Colon (tissue), 2 donors: ENCODE measurements at regions not wholly inside any gene's neighbourhood (a gene's known extent, or its start where the extent isn't known, plus 50 kb on each side); places are given as distances from the start of the nearest gene placed in this dataset.
"Not testable (repeated sequence)": the region's sequence is repeated elsewhere in the genome, so short reads cannot be mapped to it uniquely, and the experiment has no call there.

Experiments
- FAIRE-seq: peaks from 2 replicates; lab custom pipeline; 2012; peaks lifted over from hg19 to GRCh38; lab: Jason Lieb, UNC
- donor health status: control.
- donor health status: control.

GRCh38 chr6:84926189-84927155, 162.1 kb upstream of the TBX18 start:
- FAIRE-seq, result no peak

- no peak for FAIRE-seq
Measured at GRCh38 chr6:84921891-84922290, 157.5 kb upstream of the TBX18 start.

GRCh38 chr6:84920021-84920420, 155.6 kb upstream of the TBX18 start:
- no peak for FAIRE-seq

- no peak for FAIRE-seq
Measured at GRCh38 chr6:84916704-84917103, 152.3 kb upstream of the TBX18 start.

- FAIRE-seq, result no peak
Measured at GRCh38 chr6:84912472-84913322, 148.3 kb upstream of the TBX18 start.

GRCh38 chr6:84910906-84911607, 146.7 kb upstream of the TBX18 start:
- FAIRE-seq, result no peak

- FAIRE-seq, result no peak
Measured at GRCh38 chr6:84908304-84908904, 144.0 kb upstream of the TBX18 start.

- FAIRE-seq, result no peak
Measured at GRCh38 chr6:84906514-84906913, 142.1 kb upstream of the TBX18 start.

- FAIRE-seq, result no peak
Measured at GRCh38 chr6:84905823-84906222, 141.4 kb upstream of the TBX18 start.

GRCh38 chr6:84902354-84902928, 138.0 kb upstream of the TBX18 start:
- no peak for FAIRE-seq

- no peak for FAIRE-seq
Measured at GRCh38 chr6:84897988-84898594, 133.7 kb upstream of the TBX18 start.

GRCh38 chr6:84897011-84897410, 132.6 kb upstream of the TBX18 start:
- FAIRE-seq, result no peak

GRCh38 chr6:84892671-84893070, 128.3 kb upstream of the TBX18 start:
- FAIRE-seq, result no peak

- FAIRE-seq, result no peak
Measured at GRCh38 chr6:84882768-84883766, 118.7 kb upstream of the TBX18 start.

GRCh38 chr6:84879385-84879784, 115.0 kb upstream of the TBX18 start:
- not testable (repeated sequence) for FAIRE-seq

GRCh38 chr6:84877515-84878210, 113.3 kb upstream of the TBX18 start:
- no peak for FAIRE-seq

- no peak for FAIRE-seq
Measured at GRCh38 chr6:84876723-84877514, 112.5 kb upstream of the TBX18 start.

- no peak for FAIRE-seq
Measured at GRCh38 chr6:84872996-84873723, 108.8 kb upstream of the TBX18 start.
